ENCODE measurements at regions not wholly inside any gene's neighbourhood (a gene's known extent, or its start where the extent isn't known, plus 50 kb on each side); places are given as distances from the start of the nearest gene placed in this dataset.

DNA sequence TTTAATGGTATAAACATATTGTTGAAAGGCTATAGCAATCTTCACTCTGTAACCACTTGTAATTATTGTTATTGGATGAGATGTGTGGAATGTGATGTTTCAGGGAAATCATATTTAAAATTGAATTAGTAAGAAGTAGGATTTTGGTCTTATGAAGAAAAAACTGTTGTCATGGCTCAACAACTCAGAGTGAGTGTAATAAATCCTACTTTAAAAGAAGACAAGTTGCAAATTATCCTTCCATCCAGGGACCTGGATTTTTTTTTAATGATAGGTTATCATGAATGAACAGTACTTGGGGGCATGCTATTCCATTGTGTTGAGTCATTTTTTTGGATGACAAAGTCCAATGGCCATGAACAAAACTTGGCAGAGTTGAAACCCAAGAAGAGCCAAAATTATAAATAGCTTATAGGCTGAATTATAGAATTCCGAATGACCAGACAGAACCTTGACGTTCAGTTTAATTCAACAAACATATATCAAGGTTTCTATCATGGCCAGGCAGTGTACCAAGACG lies 625.5 kb upstream of the ZNF717 start:
- TF ChIP-seq CTCF (IDR thresholded peaks at IDR 0.05) (no peak), ZFX (IDR thresholded peaks at IDR 0.05; ENCODE audit: borderline replicate concordance) (no peak)
